ENCODE measurements at regions not wholly inside any gene's neighbourhood (a gene's known extent, or its start where the extent isn't known, plus 50 kb on each side); places are given as distances from the start of the nearest gene placed in this dataset.

GRCh38 chr6:81552644-81553043, 199.8 kb downstream of the TENT5A start:
- TF ChIP-seq POLR2AphosphoS5 (IDR thresholded peaks at IDR 0.05; ENCODE audit: insufficient read depth in 1 of 2, low read depth in 1 of 2): no peak
- TF ChIP-seq CTCF (IDR thresholded peaks at IDR 0.05): no peak
- TF ChIP-seq POLR2A (IDR thresholded peaks at IDR 0.05): no peak
- Histone ChIP-seq H3K9me3 (no peaks in the 10 kb centered on the region), H3K27me3 (no peaks in the 10 kb centered on the region), H3K4me3 (no peak overlapping the region), H3K4me1 (no peaks in the 10 kb centered on the region), H3K27ac (no peak overlapping the region), H3K36me3 (no peaks in the 10 kb centered on the region)
- DNase-seq (ENCODE audit: extremely low spot score in 2 of 2): no peak
- intact Hi-C loops (cut with DNase I): no loop called here

- DNase-seq (ENCODE audit: extremely low spot score in 2 of 2): no peak
- TF ChIP-seq POLR2A (IDR thresholded peaks at IDR 0.05): no peak
- TF ChIP-seq POLR2AphosphoS5 (IDR thresholded peaks at IDR 0.05; ENCODE audit: insufficient read depth in 1 of 2, low read depth in 1 of 2): no peak
- no peak for TF ChIP-seq CTCF (IDR thresholded peaks at IDR 0.05)
- no peak overlapping the region for H3K4me3 ChIP-seq
- H3K27ac ChIP-seq: no peak overlapping the region
- H3K36me3 ChIP-seq: no peaks in the 10 kb centered on the region
- no peaks in the 10 kb centered on the region for H3K4me1 ChIP-seq
- no peaks in the 10 kb centered on the region for H3K9me3 ChIP-seq
- H3K27me3 ChIP-seq: no peaks in the 10 kb centered on the region
- intact Hi-C loops (cut with DNase I): no loop called here
Observed at GRCh38 chr6:81547149-81547548, 205.3 kb downstream of the TENT5A start.

GRCh38 chr6:81534934-81535465, 217.5 kb downstream of the TENT5A start:
- intact Hi-C loops (cut with DNase I): no loop called here
- Histone ChIP-seq H3K4me1 (no peaks in the 10 kb centered on the region), H3K27me3 (no peaks in the 10 kb centered on the region), H3K9me3 (no peaks in the 10 kb centered on the region), H3K36me3 (no peaks in the 10 kb centered on the region), H3K27ac (peak overlapping the region; percentile 7), H3K4me3 (no peak overlapping the region)
- TF ChIP-seq POLR2AphosphoS5 (IDR thresholded peaks at IDR 0.05; ENCODE audit: insufficient read depth in 1 of 2, low read depth in 1 of 2) (no peak), POLR2A (IDR thresholded peaks at IDR 0.05) (no peak), CTCF (IDR thresholded peaks at IDR 0.05) (no peak)
- no peak for DNase-seq (ENCODE audit: extremely low spot score in 2 of 2)

- Histone ChIP-seq H3K9me3 (no peaks in the 10 kb centered on the region), H3K4me1 (no peaks in the 10 kb centered on the region), H3K36me3 (no peaks in the 10 kb centered on the region), H3K27me3 (no peaks in the 10 kb centered on the region), H3K4me3 (no peak overlapping the region), H3K27ac (no peak overlapping the region)
- DNase-seq (ENCODE audit: extremely low spot score in 2 of 2): no peak
- TF ChIP-seq POLR2A (IDR thresholded peaks at IDR 0.05): no peak
- no peak for TF ChIP-seq CTCF (IDR thresholded peaks at IDR 0.05)
- no peak for TF ChIP-seq POLR2AphosphoS5 (IDR thresholded peaks at IDR 0.05; ENCODE audit: insufficient read depth in 1 of 2, low read depth in 1 of 2)
- intact Hi-C loops (cut with DNase I): no loop called here
Observed at GRCh38 chr6:81531869-81532561, 220.5 kb downstream of the TENT5A start.

GRCh38 chr6:81517455-81517854, 235.0 kb downstream of the TENT5A start:
- no peaks in the 10 kb centered on the region for H3K4me1 ChIP-seq
- no peak overlapping the region for H3K27ac ChIP-seq
- no peak for TF ChIP-seq POLR2AphosphoS5 (IDR thresholded peaks at IDR 0.05; ENCODE audit: insufficient read depth in 1 of 2, low read depth in 1 of 2)
- no peak for TF ChIP-seq POLR2A (IDR thresholded peaks at IDR 0.05)
- TF ChIP-seq CTCF (IDR thresholded peaks at IDR 0.05): no peak
- H3K36me3 ChIP-seq: no peaks in the 10 kb centered on the region
- H3K27me3 ChIP-seq: no peaks in the 10 kb centered on the region
- intact Hi-C loops (cut with DNase I): no loop called here
- no peak for DNase-seq (ENCODE audit: extremely low spot score in 2 of 2)
- no peaks in the 10 kb centered on the region for H3K9me3 ChIP-seq
- no peak overlapping the region for H3K4me3 ChIP-seq
